NT2/D1 (cell line): ENCODE measurements at regions not wholly inside any gene's neighbourhood (a gene's known extent, or its start where the extent isn't known, plus 50 kb on each side); places are given as distances from the start of the nearest gene placed in this dataset.

Experiments
- SUZ12 ChIP-seq: IDR thresholded peaks from 2 replicates; pipeline ENCODE4 v1.6.1; 2011; ENCODE audit not compliant: insufficient read length, insufficient read depth; ENCODE audit errors: extremely low read depth
- YY1 ChIP-seq: IDR thresholded peaks from 2 replicates; pipeline ENCODE4 v1.6.1; 2011; ENCODE audit not compliant: insufficient read length, insufficient read depth
- ZNF274 ChIP-seq: IDR thresholded peaks from 2 replicates; pipeline ENCODE4 v1.6.1; 2011; ENCODE audit warnings: mild to moderate bottlenecking, low read depth, low read length

GRCh38 chr2:239533569-239534316 is 132.9 kb upstream of the HDAC4 start:
- TF ChIP-seq YY1, result no peak
- no peak for TF ChIP-seq ZNF274
- TF ChIP-seq SUZ12, result no peak
